ENCODE measurements at regions not wholly inside any gene's neighbourhood (a gene's known extent, or its start where the extent isn't known, plus 50 kb on each side); places are given as distances from the start of the nearest gene placed in this dataset.
"Not testable (repeated sequence)": the region's sequence is repeated elsewhere in the genome, so short reads cannot be mapped to it uniquely, and the experiment has no call there.

- no peaks in the 10 kb centered on the region for H3K4me1 Mint-ChIP-seq (ENCODE audit: low read depth)
- DNase-seq (ENCODE audit: low spot score) = no peak
- no peaks in the 10 kb centered on the region for H3K27me3 Mint-ChIP-seq (ENCODE audit: low read depth)
- intact Hi-C loops (cut with micrococcal nuclease) = no loop called here
- no peaks in the 10 kb centered on the region for H3K36me3 Mint-ChIP-seq (ENCODE audit: low read depth)
- no peak overlapping the region for H3K27ac Mint-ChIP-seq
- no peak overlapping the region for H3K4me3 Mint-ChIP-seq (ENCODE audit: low read depth)
- peaks cover 47% of the 10 kb centered on the region for H3K9me3 Mint-ChIP-seq
These were observed 452.7 kb downstream of the TMEM114 start for GRCh38 chr16:8137606-8138005.

- H3K27ac Mint-ChIP-seq = no peak overlapping the region
- no peaks in the 10 kb centered on the region for H3K27me3 Mint-ChIP-seq (ENCODE audit: low read depth)
- DNase-seq (ENCODE audit: low spot score) = no peak
- no peak overlapping the region for H3K4me3 Mint-ChIP-seq (ENCODE audit: low read depth)
- no peaks in the 10 kb centered on the region for H3K4me1 Mint-ChIP-seq (ENCODE audit: low read depth)
- H3K9me3 Mint-ChIP-seq = peaks cover 56% of the 10 kb centered on the region
- intact Hi-C loops (cut with micrococcal nuclease) = no loop called here
- no peaks in the 10 kb centered on the region for H3K36me3 Mint-ChIP-seq (ENCODE audit: low read depth)
These were observed 460.1 kb downstream of the TMEM114 start for GRCh38 chr16:8130197-8130596.

- Mint-ChIP-seq H3K27me3 (ENCODE audit: low read depth) (no peaks in the 10 kb centered on the region), H3K4me1 (ENCODE audit: low read depth) (no peaks in the 10 kb centered on the region), H3K9me3 (peaks cover 55% of the 10 kb centered on the region), H3K27ac (no peak overlapping the region), H3K4me3 (ENCODE audit: low read depth) (no peak overlapping the region), H3K36me3 (ENCODE audit: low read depth) (no peaks in the 10 kb centered on the region)
- intact Hi-C loops (cut with micrococcal nuclease) = no loop called here
- DNase-seq (ENCODE audit: low spot score) = no peak
These were observed 463.2 kb downstream of the TMEM114 start for GRCh38 chr16:8127070-8127469.

GRCh38 chr16:8126313-8126712, 464.0 kb downstream of the TMEM114 start:
- Mint-ChIP-seq H3K36me3 (ENCODE audit: low read depth) (no peaks in the 10 kb centered on the region), H3K9me3 (peaks cover 56% of the 10 kb centered on the region), H3K4me3 (ENCODE audit: low read depth) (no peak overlapping the region), H3K27ac (no peak overlapping the region), H3K4me1 (ENCODE audit: low read depth) (no peaks in the 10 kb centered on the region), H3K27me3 (ENCODE audit: low read depth) (no peaks in the 10 kb centered on the region)
- intact Hi-C loops (cut with micrococcal nuclease) = no loop called here
- DNase-seq (ENCODE audit: low spot score) = no peak

- Mint-ChIP-seq H3K4me3 (ENCODE audit: low read depth) (no peak overlapping the region), H3K27ac (no peak overlapping the region), H3K36me3 (ENCODE audit: low read depth) (no peaks in the 10 kb centered on the region), H3K9me3 (peaks cover 47% of the 10 kb centered on the region), H3K4me1 (ENCODE audit: low read depth) (no peaks in the 10 kb centered on the region), H3K27me3 (ENCODE audit: low read depth) (no peaks in the 10 kb centered on the region)
- no peak for DNase-seq (ENCODE audit: low spot score)
- intact Hi-C loops (cut with micrococcal nuclease) = no loop called here
These were observed 470.3 kb downstream of the TMEM114 start for GRCh38 chr16:8120001-8120400.

GRCh38 chr16:8115814-8116213, 474.5 kb downstream of the TMEM114 start:
- no peaks in the 10 kb centered on the region for H3K27me3 Mint-ChIP-seq (ENCODE audit: low read depth)
- peaks cover 43% of the 10 kb centered on the region for H3K9me3 Mint-ChIP-seq
- no peak for DNase-seq (ENCODE audit: low spot score)
- H3K4me1 Mint-ChIP-seq (ENCODE audit: low read depth) = no peaks in the 10 kb centered on the region
- H3K36me3 Mint-ChIP-seq (ENCODE audit: low read depth) = no peaks in the 10 kb centered on the region
- no peak overlapping the region for H3K4me3 Mint-ChIP-seq (ENCODE audit: low read depth)
- intact Hi-C loops (cut with micrococcal nuclease) = no loop called here
- H3K27ac Mint-ChIP-seq = no peak overlapping the region

- intact Hi-C loops (cut with micrococcal nuclease); H3K4me3 Mint-ChIP-seq (ENCODE audit: low read depth); DNase-seq (ENCODE audit: low spot score); H3K36me3 Mint-ChIP-seq (ENCODE audit: low read depth); H3K27ac Mint-ChIP-seq; H3K27me3 Mint-ChIP-seq (ENCODE audit: low read depth); H3K4me1 Mint-ChIP-seq (ENCODE audit: low read depth): not testable (repeated sequence)
- peaks cover 39% of the 10 kb centered on the region for H3K9me3 Mint-ChIP-seq
These were observed 475.4 kb downstream of the TMEM114 start for GRCh38 chr16:8114941-8115340.

GRCh38 chr16:8113843-8114242, 476.5 kb downstream of the TMEM114 start:
- Mint-ChIP-seq H3K9me3 (peaks cover 45% of the 10 kb centered on the region), H3K4me1 (ENCODE audit: low read depth) (no peaks in the 10 kb centered on the region), H3K27me3 (ENCODE audit: low read depth) (no peaks in the 10 kb centered on the region), H3K36me3 (ENCODE audit: low read depth) (no peaks in the 10 kb centered on the region), H3K4me3 (ENCODE audit: low read depth) (no peak overlapping the region), H3K27ac (no peak overlapping the region)
- intact Hi-C loops (cut with micrococcal nuclease) = no loop called here
- DNase-seq (ENCODE audit: low spot score) = no peak

- Mint-ChIP-seq H3K36me3 (ENCODE audit: low read depth) (no peaks in the 10 kb centered on the region), H3K4me1 (ENCODE audit: low read depth) (no peaks in the 10 kb centered on the region), H3K27ac (no peak overlapping the region), H3K4me3 (ENCODE audit: low read depth) (no peak overlapping the region), H3K27me3 (ENCODE audit: low read depth) (no peaks in the 10 kb centered on the region), H3K9me3 (peaks cover 39% of the 10 kb centered on the region)
- intact Hi-C loops (cut with micrococcal nuclease) = no loop called here
- no peak for DNase-seq (ENCODE audit: low spot score)
These were observed 479.5 kb downstream of the TMEM114 start for GRCh38 chr16:8110572-8111514.

- Mint-ChIP-seq H3K36me3 (ENCODE audit: low read depth) (no peaks in the 10 kb centered on the region), H3K27me3 (ENCODE audit: low read depth) (no peaks in the 10 kb centered on the region), H3K27ac (no peak overlapping the region), H3K4me3 (ENCODE audit: low read depth) (no peak overlapping the region), H3K9me3 (peaks cover 41% of the 10 kb centered on the region), H3K4me1 (ENCODE audit: low read depth) (no peaks in the 10 kb centered on the region)
- intact Hi-C loops (cut with micrococcal nuclease) = no loop called here
- no peak for DNase-seq (ENCODE audit: low spot score)
These were observed 480.6 kb downstream of the TMEM114 start for GRCh38 chr16:8109510-8110369.

GRCh38 chr16:8108991-8109509, 481.3 kb downstream of the TMEM114 start:
- H3K27ac Mint-ChIP-seq = no peak overlapping the region
- intact Hi-C loops (cut with micrococcal nuclease) = no loop called here
- no peaks in the 10 kb centered on the region for H3K36me3 Mint-ChIP-seq (ENCODE audit: low read depth)
- no peaks in the 10 kb centered on the region for H3K4me1 Mint-ChIP-seq (ENCODE audit: low read depth)
- no peaks in the 10 kb centered on the region for H3K27me3 Mint-ChIP-seq (ENCODE audit: low read depth)
- peaks cover 44% of the 10 kb centered on the region for H3K9me3 Mint-ChIP-seq
- H3K4me3 Mint-ChIP-seq (ENCODE audit: low read depth) = no peak overlapping the region
- no peak for DNase-seq (ENCODE audit: low spot score)

GRCh38 chr16:8107296-8107695, 483.0 kb downstream of the TMEM114 start:
- Mint-ChIP-seq H3K27me3 (ENCODE audit: low read depth) (no peaks in the 10 kb centered on the region), H3K27ac (no peak overlapping the region), H3K9me3 (peaks cover 32% of the 10 kb centered on the region), H3K4me3 (ENCODE audit: low read depth) (no peak overlapping the region), H3K36me3 (ENCODE audit: low read depth) (no peaks in the 10 kb centered on the region), H3K4me1 (ENCODE audit: low read depth) (no peaks in the 10 kb centered on the region)
- intact Hi-C loops (cut with micrococcal nuclease) = no loop called here
- DNase-seq (ENCODE audit: low spot score) = no peak

Data from activated T-helper 2 cell treated with anti-CD3 and anti-CD28 coated beads, Interferon-gamma antibody, Interleukin-2, Interleukin-4, amounts not matched to agents 10 μg/mL and 5 μg/mL and 100 μg/mL, durations not matched to agents 14 hours and 24 hours and 36 hours (primary cell).